B cell (primary cell): ENCODE measurements at regions not wholly inside any gene's neighbourhood (a gene's known extent, or its start where the extent isn't known, plus 50 kb on each side); places are given as distances from the start of the nearest gene placed in this dataset.

ENCODE experiments used
- ATAC-seq: fragments of 200-7000 bp; cut with Tn5 transposase; one replicate; pipeline ENCODE4 v1.10.0; 2021; ENCODE audit warnings: low read depth, mild to moderate bottlenecking, moderate number of reproducible peaks, moderate library complexity
- CTCF ChIA-PET: fragments of 350-600 bp; sonication (Branson Sonifier 250); formaldehyde crosslinking; loops from one replicate; lab custom pipeline; 2021; ENCODE audit warnings: antibody characterized with exemption, inconsistent platforms; lab: Charles Lee
- POLR2A ChIA-PET: fragments of 350-600 bp; sonication (Branson Sonifier 250); formaldehyde crosslinking; loops from one replicate; lab custom pipeline; 2021; ENCODE audit warnings: antibody characterized with exemption; lab: Charles Lee
- DNase-seq: peaks from one replicate; pipeline ENCODE4 v3.0.0; 2013
- H2AFZ ChIP-seq: 2 replicates; pipeline ENCODE4 v1.6.1; 2012; ENCODE audit warnings: mild to moderate bottlenecking, low read depth, low read length; ENCODE audit not compliant: insufficient read depth, poor library complexity, severe bottlenecking
- H3K27ac ChIP-seq, 2 donors: 1 replicate in 1 of 2; 2 replicates in 1 of 2; pipeline ENCODE4 v1.5.1; 2012 to 2013; ENCODE audit warnings: low read length in 2 of 2, mild to moderate bottlenecking in 2 of 2, moderate library complexity in 1 of 2
- H3K27me3 ChIP-seq, 4 experiments: fragments of 200-600 bp in 1 of 4; sonication (generic) in 1 of 4; replicated peaks in 1 of 4; 1 replicate in 2 of 4; 2 replicates in 2 of 4; pipeline versions ENCODE4 v1.6.1 to v1.7.0; 2013 to 2016; ENCODE audit warnings: low read length in 3 of 4, mild to moderate bottlenecking in 2 of 4, mixed read lengths in 1 of 4, moderate library complexity in 1 of 4; ENCODE audit not compliant: insufficient read depth in 4 of 4, control insufficient read depth in 3 of 4; ENCODE audit errors: control extremely low read depth in 1 of 4
- H3K36me3 ChIP-seq, 2 experiments: replicated peaks in 1 of 2; 1 replicate in 1 of 2; 2 replicates in 1 of 2; pipeline versions ENCODE4 v1.6.1 to v1.7.1; 2013; ENCODE audit warnings: low read length in 1 of 2; ENCODE audit not compliant: insufficient read depth in 2 of 2, control insufficient read depth in 1 of 2; ENCODE audit errors: control extremely low read depth in 1 of 2, extremely low read depth in 1 of 2
- H3K4me1 ChIP-seq, 2 donors: fragments of 200-600 bp in 1 of 2; sonication (generic) in 1 of 2; 1 replicate in 1 of 2; 2 replicates in 1 of 2; pipeline versions ENCODE4 v1.5.1 to v1.6.1; 2013 to 2017; ENCODE audit warnings: low read length in 2 of 2; ENCODE audit not compliant: control insufficient read depth in 2 of 2, insufficient read depth in 2 of 2
- H3K4me2 ChIP-seq: replicated peaks from 2 replicates; pipeline ENCODE3; 2012; ENCODE audit warnings: mild to moderate bottlenecking, low read depth, low read length; ENCODE audit not compliant: poor library complexity, severe bottlenecking
- H3K4me3 ChIP-seq, 5 experiments: fragments of 200-600 bp in 1 of 5; sonication (generic) in 1 of 5; 1 replicate in 3 of 5; 2 replicates in 2 of 5; pipeline versions ENCODE4 v1.5.1 to v1.7.0; 2011 to 2016; ENCODE audit warnings: low read length in 4 of 5, mild to moderate bottlenecking in 4 of 5, low read depth in 2 of 5, control low read depth in 1 of 5, moderate library complexity in 1 of 5; ENCODE audit not compliant: insufficient read depth in 1 of 5; ENCODE audit errors: control extremely low read depth in 1 of 5, extremely low read depth in 1 of 5
- H3K79me2 ChIP-seq: fragments of 200-600 bp; sonication (generic); one replicate; pipeline ENCODE4 v1.6.0; 2016; ENCODE audit warnings: low read length; ENCODE audit not compliant: control insufficient read depth, insufficient read depth
- H3K9ac ChIP-seq: fragments of 200-600 bp; sonication (generic); 2 replicates; pipeline ENCODE4 v1.6.1; 2017; ENCODE audit warnings: mild to moderate bottlenecking, low read length, moderate library complexity
- H3K9me3 ChIP-seq, 3 donors: one replicate each; pipeline versions ENCODE4 v1.6.1 to v1.7.1; 2013; ENCODE audit warnings: low read length in 2 of 3; ENCODE audit not compliant: control insufficient read depth in 2 of 3, insufficient read depth in 1 of 3; ENCODE audit errors: control extremely low read depth in 1 of 3
- H4K20me1 ChIP-seq: 2 replicates; pipeline ENCODE4 v1.6.0; 2012; ENCODE audit warnings: mild to moderate bottlenecking, low read length; ENCODE audit not compliant: insufficient read depth, control insufficient read depth, poor library complexity, severe bottlenecking
- H3K27ac Mint-ChIP-seq: one replicate; pipeline ENCODE4 v1.8.0; 2021; ENCODE audit warnings: mixed read lengths
- H3K27me3 Mint-ChIP-seq: one replicate; pipeline ENCODE4 v1.8.0; 2021; ENCODE audit warnings: mixed read lengths
- H3K4me1 Mint-ChIP-seq: one replicate; pipeline ENCODE4 v1.8.0; 2021; ENCODE audit warnings: mixed read lengths
- H3K4me3 Mint-ChIP-seq: one replicate; pipeline ENCODE4 v1.8.0; 2021; ENCODE audit warnings: mixed read lengths
- H3K9me3 Mint-ChIP-seq: one replicate; pipeline ENCODE4 v1.8.0; 2022; ENCODE audit warnings: mixed read lengths; ENCODE audit not compliant: insufficient read depth
- CTCF ChIP-seq: fragments of 200-600 bp; IDR thresholded peaks from one replicate; pipeline ENCODE4 v1.8.0; 2022; ENCODE audit warnings: antibody characterized with exemption, mild to moderate bottlenecking
- EZH2 ChIP-seq: IDR thresholded peaks from 2 replicates; pipeline ENCODE4 v1.6.1; 2012; ENCODE audit warnings: borderline replicate concordance, low read depth, mild to moderate bottlenecking, moderate library complexity, low read length; ENCODE audit not compliant: insufficient read depth, poor library complexity, severe bottlenecking
- WGBS: methylation state at CpG from one replicate; pipeline ENCODE4 v1.1.5; 2013; ENCODE audit warnings: missing lambda C conversion rate; ENCODE audit not compliant: insufficient coverage; 5-methylcytosine and 5-hydroxymethylcytosine counted together
- intact Hi-C: fragments of 100-400 bp; cut with micrococcal nuclease; formaldehyde crosslinking; loops from one replicate; pipeline ENCODE4 v1.10.0; 2022

- WGBS: 100% methylated on average over 2 of the region's 3 CpGs
- Mint-ChIP-seq H3K27me3 (peaks cover 26% of the 10 kb centered on the region), H3K4me3 (no peak overlapping the region), H3K9me3 (peaks cover 2% of the 10 kb centered on the region), H3K4me1 (no peaks in the 10 kb centered on the region), H3K27ac (no peak overlapping the region)
- DNase-seq (no peak), ATAC-seq (no peak)
- no peaks in the 10 kb centered on the region for H3K4me1 ChIP-seq
- no peak overlapping the region for H3K9ac ChIP-seq
- CTCF ChIA-PET: interaction anchor here (0.6 kb wide), 1 partner anchor 14 kb away, joined by 3 read pairs; no protein-coding TSS in a partner anchor
- H4K20me1 ChIP-seq: no peaks in the 10 kb centered on the region
- TF ChIP-seq EZH2 (no peak), CTCF (no peak)
- H3K4me3 ChIP-seq: no peak overlapping the region
- H3K27me3 ChIP-seq: peaks cover 0 to 8% (median 1%) of the 10 kb centered on the region in 4 experiments
- no peak overlapping the region for H2AFZ ChIP-seq
- no peaks in the 10 kb centered on the region for H3K9me3 ChIP-seq
- no peaks in the 10 kb centered on the region for H3K36me3 ChIP-seq
- no peaks in the 10 kb centered on the region for H3K79me2 ChIP-seq
- POLR2A ChIA-PET: no interaction called here
- no peak overlapping the region for H3K4me2 ChIP-seq
- H3K27ac ChIP-seq: no peak overlapping the region
- intact Hi-C loops: no loop called here
Observed at GRCh38 chr11:122598971-122599370, 56.6 kb upstream of the UBASH3B start.

- Histone ChIP-seq H3K9ac (no peak overlapping the region), H3K27ac (no peak overlapping the region), H3K9me3 (no peaks in the 10 kb centered on the region), H3K4me1 (no peaks in the 10 kb centered on the region), H3K79me2 (no peaks in the 10 kb centered on the region), H3K4me3 (no peak overlapping the region), H4K20me1 (no peaks in the 10 kb centered on the region), H3K4me2 (no peak overlapping the region), H3K36me3 (no peaks in the 10 kb centered on the region), H2AFZ (no peak overlapping the region), H3K27me3 (peaks cover 0 to 8% (median 1%) of the 10 kb centered on the region in 4 experiments)
- Mint-ChIP-seq H3K9me3 (peaks cover 2% of the 10 kb centered on the region), H3K27me3 (peaks cover 32% of the 10 kb centered on the region), H3K4me3 (no peak overlapping the region), H3K4me1 (no peaks in the 10 kb centered on the region), H3K27ac (no peak overlapping the region)
- no peak for DNase-seq
- TF ChIP-seq EZH2 (no peak), CTCF (no peak)
- CTCF ChIA-PET: interaction anchor here (0.9 to 1.3 kb wide), 3 partner anchors 16 to 157 kb away, joined by 3 to 5 read pairs (median 3); no protein-coding TSS in a partner anchor
- intact Hi-C loops: no loop called here
- POLR2A ChIA-PET: no interaction called here
- ATAC-seq: no peak
- WGBS: no CpG with 5 or more reads among the region's 2 CpGs
Observed at GRCh38 chr11:122597511-122597910, 58.0 kb upstream of the UBASH3B start.
